Hepatocyte (in vitro differentiated cells): ENCODE measurements at regions not wholly inside any gene's neighbourhood (a gene's known extent, or its start where the extent isn't known, plus 50 kb on each side); places are given as distances from the start of the nearest gene placed in this dataset.

Experiments used
- CTCF ChIP-seq: fragments of 200-600 bp; sonication (generic); IDR thresholded peaks from 2 replicates; pipeline ENCODE4 v1.5.1; 2016; ENCODE audit warnings: antibody characterized with exemption, mild to moderate bottlenecking; ENCODE audit not compliant: poor library complexity
- EZH2 ChIP-seq: fragments of 200-600 bp; sonication (generic); IDR thresholded peaks from 2 replicates; pipeline ENCODE4 v1.6.1; 2016; ENCODE audit warnings: antibody characterized with exemption, mild to moderate bottlenecking, borderline replicate concordance
- EZH2phosphoT487 ChIP-seq: fragments of 200-600 bp; sonication (generic); IDR thresholded peaks from one replicate; pipeline ENCODE4 v1.6.1; 2018; ENCODE audit warnings: antibody characterized with exemption, mild to moderate bottlenecking, low read depth, moderate library complexity; ENCODE audit not compliant: unreplicated experiment, severe bottlenecking

DNA sequence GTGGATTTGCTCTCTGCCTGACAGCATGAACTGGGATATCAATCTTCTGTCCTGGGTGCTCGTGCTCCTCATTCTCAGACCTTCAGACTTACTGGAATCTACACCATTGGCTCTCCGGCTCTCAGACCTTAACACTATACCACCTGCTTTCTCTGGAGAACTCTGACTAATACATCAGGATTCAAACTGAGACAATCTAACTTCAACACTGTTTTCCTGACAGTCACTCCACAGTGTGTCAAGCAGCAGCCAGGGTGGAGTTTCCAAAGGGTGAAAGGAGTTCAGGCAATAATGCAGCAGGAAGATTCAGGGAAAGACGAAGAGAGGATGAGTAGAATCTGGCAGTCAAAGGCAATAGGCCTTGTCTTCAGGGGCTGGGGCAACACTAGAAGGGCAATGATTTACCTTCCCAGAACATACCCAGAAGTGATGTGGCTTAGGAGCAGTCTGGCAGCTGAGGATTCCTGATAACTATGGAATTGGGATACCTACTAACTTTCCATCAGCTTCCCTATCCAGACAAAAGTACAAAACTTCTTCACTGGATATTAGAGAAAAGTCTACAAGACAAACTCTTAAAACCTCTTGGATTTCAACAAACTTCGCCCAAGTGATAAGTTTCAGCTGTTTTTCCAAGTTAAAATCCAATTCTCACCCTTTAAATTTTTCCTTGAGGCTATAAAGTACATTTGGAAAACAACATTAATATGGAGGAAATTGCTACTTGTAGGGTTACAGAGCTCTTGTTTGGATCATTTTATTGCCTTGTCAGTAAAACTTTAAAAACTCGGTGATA is 58.4 kb upstream of the SLIT2 start:
- TF ChIP-seq CTCF (no peak), EZH2 (no peak), EZH2phosphoT487 (no peak)
